NCI-H2107 (cell line): ENCODE measurements at regions not wholly inside any gene's neighbourhood (a gene's known extent, or its start where the extent isn't known, plus 50 kb on each side); places are given as distances from the start of the nearest gene placed in this dataset.
"Not testable (repeated sequence)": the region's sequence is repeated elsewhere in the genome, so short reads cannot be mapped to it uniquely, and the experiment has no call there.

Source experiments
- DNase-seq: peaks from one replicate; lab custom pipeline; 2025; lab: John Stamatoyannopoulos, UW

- DNase-seq = no peak
Observed at GRCh38 chr3:153911116-153911515, 210.1 kb upstream of the ARHGEF26 start.

- no peak for DNase-seq
Observed at GRCh38 chr3:153919773-153920172, 201.4 kb upstream of the ARHGEF26 start.

- no peak for DNase-seq
Observed at GRCh38 chr3:153921826-153922225, 199.4 kb upstream of the ARHGEF26 start.

- no peak for DNase-seq
Observed at GRCh38 chr3:153925841-153926514, 195.2 kb upstream of the ARHGEF26 start.

- DNase-seq = no peak
Observed at GRCh38 chr3:153927107-153927506, 194.1 kb upstream of the ARHGEF26 start.

GRCh38 chr3:153928851-153929250 is 192.3 kb upstream of the ARHGEF26 start:
- no peak for DNase-seq

- DNase-seq = not testable (repeated sequence)
Observed at GRCh38 chr3:153933481-153933880, 187.7 kb upstream of the ARHGEF26 start.

GRCh38 chr3:153944084-153944483 is 177.1 kb upstream of the ARHGEF26 start:
- no peak for DNase-seq

- DNase-seq = no peak
Observed at GRCh38 chr3:153951276-153951675, 169.9 kb upstream of the ARHGEF26 start.

- no peak for DNase-seq
Observed at GRCh38 chr3:153952091-153952490, 169.1 kb upstream of the ARHGEF26 start.

- no peak for DNase-seq
Observed at GRCh38 chr3:153956613-153957012, 164.6 kb upstream of the ARHGEF26 start.

- DNase-seq = no peak
Observed at GRCh38 chr3:153957421-153957820, 163.8 kb upstream of the ARHGEF26 start.

GRCh38 chr3:153958635-153959595 is 162.3 kb upstream of the ARHGEF26 start:
- DNase-seq = no peak

- no peak for DNase-seq
Observed at GRCh38 chr3:153960458-153961074, 160.6 kb upstream of the ARHGEF26 start.

GRCh38 chr3:153961494-153961893 is 159.7 kb upstream of the ARHGEF26 start:
- DNase-seq = peak; percentile 52

- DNase-seq = no peak
Observed at GRCh38 chr3:153963012-153963411, 158.2 kb upstream of the ARHGEF26 start.

- DNase-seq = no peak
Observed at GRCh38 chr3:153967260-153967659, 153.9 kb upstream of the ARHGEF26 start.

- DNase-seq = no peak
Observed at GRCh38 chr3:153970047-153970446, 151.1 kb upstream of the ARHGEF26 start.

- DNase-seq = no peak
Observed at GRCh38 chr3:153970741-153971347, 150.3 kb upstream of the ARHGEF26 start.

- DNase-seq = no peak
Observed at GRCh38 chr3:153972862-153973261, 148.3 kb upstream of the ARHGEF26 start.

- DNase-seq = no peak
Observed at GRCh38 chr3:153973722-153974265, 147.4 kb upstream of the ARHGEF26 start.

- no peak for DNase-seq
Observed at GRCh38 chr3:153974614-153975013, 146.6 kb upstream of the ARHGEF26 start.
